SK-N-MC (cell line): ENCODE measurements at regions not wholly inside any gene's neighbourhood (a gene's known extent, or its start where the extent isn't known, plus 50 kb on each side); places are given as distances from the start of the nearest gene placed in this dataset.

Source experiments
- DNase-seq: peaks from one replicate; pipeline ENCODE4 v3.0.0-alpha.2; 2011; ENCODE audit warnings: low read depth, low spot score
- H3K27ac ChIP-seq: fragments of 200-600 bp; sonication (generic); 2 replicates; pipeline ENCODE4 v1.5.1; 2016; ENCODE audit warnings: mixed run types
- H3K36me3 ChIP-seq: fragments of 200-600 bp; sonication (generic); 2 replicates; pipeline ENCODE4 v1.6.1; 2017; ENCODE audit warnings: antibody characterized with exemption, low read length, mixed read lengths; ENCODE audit not compliant: insufficient read depth
- H3K4me3 ChIP-seq: fragments of 200-600 bp; sonication (generic); 2 replicates; pipeline ENCODE4 v1.5.1; 2016
- H3K9ac ChIP-seq: fragments of 200-600 bp; sonication (generic); 2 replicates; pipeline ENCODE4 v1.8.0; 2017; ENCODE audit warnings: mixed run types, mixed read lengths; ENCODE audit not compliant: insufficient read length
- H3K9me3 ChIP-seq: fragments of 200-600 bp; sonication (generic); 2 replicates; pipeline ENCODE4 v1.6.1; 2017; ENCODE audit warnings: low read depth, mild to moderate bottlenecking, antibody characterized with exemption, low read length, moderate library complexity, mixed read lengths
- EZH2 ChIP-seq: fragments of 200-600 bp; sonication (generic); IDR thresholded peaks from one replicate; pipeline ENCODE4 v1.6.1; 2017; ENCODE audit warnings: antibody characterized with exemption
- FOXP2 ChIP-seq: optimal IDR thresholded peaks from 2 replicates; pipeline ENCODE3; 2011; ENCODE audit warnings: mild to moderate bottlenecking, moderate library complexity; ENCODE audit not compliant: insufficient read depth; ENCODE audit errors: extremely low read length, control extremely low read depth
- POLR2AphosphoS5 ChIP-seq: IDR thresholded peaks from 2 replicates; pipeline ENCODE4 v1.6.1; 2012; ENCODE audit warnings: mild to moderate bottlenecking, low read depth, low read length, borderline replicate concordance

GRCh38 chr12:124369055-124369826 is 74.3 kb downstream of the RFLNA start:
- Histone ChIP-seq H3K36me3 (peaks cover 9% of the 10 kb centered on the region; the same call in 1 of the 2 replicates), H3K4me3 (no peak overlapping the region), H3K9me3 (no peaks in the 10 kb centered on the region), H3K27ac (no peak overlapping the region), H3K9ac (no peak overlapping the region)
- DNase-seq: no peak
- TF ChIP-seq EZH2 (no peak), FOXP2 (no peak), POLR2AphosphoS5 (no peak)

GRCh38 chr12:124368421-124369032 is 73.6 kb downstream of the RFLNA start:
- TF ChIP-seq FOXP2: no peak
- TF ChIP-seq EZH2: no peak
- TF ChIP-seq POLR2AphosphoS5: no peak
- peaks cover 9% of the 10 kb centered on the region; the same call in 1 of the 2 replicates for H3K36me3 ChIP-seq
- no peak overlapping the region for H3K9ac ChIP-seq
- no peaks in the 10 kb centered on the region for H3K9me3 ChIP-seq
- no peak overlapping the region for H3K27ac ChIP-seq
- H3K4me3 ChIP-seq: no peak overlapping the region
- no peak for DNase-seq

- DNase-seq: no peak
- H3K36me3 ChIP-seq: peaks cover 10% of the 10 kb centered on the region; the same call in 1 of the 2 replicates
- no peaks in the 10 kb centered on the region for H3K9me3 ChIP-seq
- no peak overlapping the region for H3K27ac ChIP-seq
- no peak overlapping the region for H3K4me3 ChIP-seq
- H3K9ac ChIP-seq: no peak overlapping the region
- TF ChIP-seq EZH2 (no peak), POLR2AphosphoS5 (no peak), FOXP2 (no peak)
Measured at GRCh38 chr12:124365726-124366430, 71.0 kb downstream of the RFLNA start.
